ENCODE measurements at regions not wholly inside any gene's neighbourhood (a gene's known extent, or its start where the extent isn't known, plus 50 kb on each side); places are given as distances from the start of the nearest gene placed in this dataset.

DNA sequence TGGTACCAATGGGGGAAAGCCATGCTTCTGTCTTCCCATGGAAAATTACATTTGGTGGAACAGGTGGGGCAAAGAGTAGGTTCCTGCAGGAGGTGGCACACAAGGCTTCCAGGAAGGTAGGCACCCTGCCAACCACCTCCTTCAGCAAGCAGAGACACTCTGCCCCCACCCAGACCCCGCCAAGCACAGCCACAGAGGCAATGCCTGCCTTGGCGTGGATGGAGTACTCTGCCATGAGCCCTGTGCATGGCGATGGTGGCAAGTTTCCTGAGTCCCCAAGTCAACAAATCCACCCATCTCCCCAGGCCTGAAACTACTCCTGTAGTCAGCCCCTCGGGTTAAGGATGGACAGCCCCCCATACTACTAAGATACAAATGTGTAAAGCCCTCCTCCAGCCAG lies 119.2 kb upstream of the GNAO1 start:
- TF ChIP-seq, protein P1, sequence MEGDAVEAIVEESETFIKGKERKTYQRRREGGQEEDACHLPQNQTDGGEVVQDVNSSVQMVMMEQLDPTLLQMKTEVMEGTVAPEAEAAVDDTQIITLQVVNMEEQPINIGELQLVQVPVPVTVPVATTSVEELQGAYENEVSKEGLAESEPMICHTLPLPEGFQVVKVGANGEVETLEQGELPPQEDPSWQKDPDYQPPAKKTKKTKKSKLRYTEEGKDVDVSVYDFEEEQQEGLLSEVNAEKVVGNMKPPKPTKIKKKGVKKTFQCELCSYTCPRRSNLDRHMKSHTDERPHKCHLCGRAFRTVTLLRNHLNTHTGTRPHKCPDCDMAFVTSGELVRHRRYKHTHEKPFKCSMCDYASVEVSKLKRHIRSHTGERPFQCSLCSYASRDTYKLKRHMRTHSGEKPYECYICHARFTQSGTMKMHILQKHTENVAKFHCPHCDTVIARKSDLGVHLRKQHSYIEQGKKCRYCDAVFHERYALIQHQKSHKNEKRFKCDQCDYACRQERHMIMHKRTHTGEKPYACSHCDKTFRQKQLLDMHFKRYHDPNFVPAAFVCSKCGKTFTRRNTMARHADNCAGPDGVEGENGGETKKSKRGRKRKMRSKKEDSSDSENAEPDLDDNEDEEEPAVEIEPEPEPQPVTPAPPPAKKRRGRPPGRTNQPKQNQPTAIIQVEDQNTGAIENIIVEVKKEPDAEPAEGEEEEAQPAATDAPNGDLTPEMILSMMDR (conservative IDR thresholded peaks at IDR 0.05; ENCODE audit: low read depth, low read length) = no peak
- TF ChIP-seq EZH2 (IDR thresholded peaks at IDR 0.05; ENCODE audit: low read length, unreplicated experiment) = no peak

Measured in PC-3 (cell line).